Endodermal cell (in vitro differentiated cells): ENCODE measurements at regions not wholly inside any gene's neighbourhood (a gene's known extent, or its start where the extent isn't known, plus 50 kb on each side); places are given as distances from the start of the nearest gene placed in this dataset.

Source experiments
- DNase-seq: peaks from one replicate; pipeline ENCODE4 v3.0.0-alpha.2; 2017
- H3K27ac ChIP-seq: 2 replicates; pipeline ENCODE4 v1.5.1; 2013; ENCODE audit warnings: mild to moderate bottlenecking, low read depth, low read length, moderate library complexity
- H3K27me3 ChIP-seq: 2 replicates; pipeline ENCODE4 v1.6.1; 2013; ENCODE audit warnings: mild to moderate bottlenecking, low read length, moderate library complexity; ENCODE audit not compliant: insufficient read depth, control insufficient read depth, poor library complexity, severe bottlenecking
- H3K36me3 ChIP-seq: 2 replicates; pipeline ENCODE4 v1.7.0; 2013; ENCODE audit warnings: mild to moderate bottlenecking, low read length, moderate library complexity; ENCODE audit not compliant: control insufficient read depth, insufficient read depth
- H3K4me1 ChIP-seq: one replicate; pipeline ENCODE4 v1.7.0; 2013; ENCODE audit warnings: low read length; ENCODE audit not compliant: control insufficient read depth, insufficient read depth
- H3K4me3 ChIP-seq: 2 replicates; pipeline ENCODE4 v1.5.1; 2013; ENCODE audit warnings: mild to moderate bottlenecking, low read length, moderate library complexity
- H3K9ac ChIP-seq: 2 replicates; pipeline ENCODE4 v1.6.1; 2013; ENCODE audit warnings: mild to moderate bottlenecking, low read length, moderate library complexity; ENCODE audit not compliant: poor library complexity, severe bottlenecking; ENCODE audit errors: extremely low read depth
- H3K9me3 ChIP-seq: 2 replicates; pipeline ENCODE4 v1.6.1; 2013; ENCODE audit warnings: mild to moderate bottlenecking, low read length, moderate library complexity; ENCODE audit not compliant: control insufficient read depth
- H3K27ac Mint-ChIP-seq: 2 replicates; pipeline ENCODE4 v1.8.0; 2020; ENCODE audit warnings: mixed read lengths
- H3K27me3 Mint-ChIP-seq: 2 replicates; pipeline ENCODE4 v1.8.0; 2021; ENCODE audit warnings: mild to moderate bottlenecking, mixed read lengths; ENCODE audit not compliant: insufficient read depth
- H3K36me3 Mint-ChIP-seq: 2 replicates; pipeline ENCODE4 v1.8.0; 2020; ENCODE audit warnings: low read depth, mixed read lengths
- H3K4me1 Mint-ChIP-seq: 2 replicates; pipeline ENCODE4 v1.8.0; 2020; ENCODE audit warnings: mixed read lengths
- H3K4me3 Mint-ChIP-seq: 2 replicates; pipeline ENCODE4 v1.8.0; 2020; ENCODE audit warnings: mild to moderate bottlenecking, moderate library complexity, mixed read lengths
- H3K9me3 Mint-ChIP-seq: 2 replicates; pipeline ENCODE4 v1.8.0; 2020; ENCODE audit warnings: mild to moderate bottlenecking, mixed read lengths
- whole genome bisulfite sequencing, 2 experiments: methylation state at CpG; one replicate each; pipeline versions ENCODE4 v1.1.5 to v1.1.7; 2013; ENCODE audit warnings: missing lambda C conversion rate in 2 of 2, mixed read lengths in 1 of 2; ENCODE audit not compliant: insufficient coverage in 1 of 2, insufficient read length in 1 of 2; 5-methylcytosine and 5-hydroxymethylcytosine counted together
- TF ChIP-seq, protein P1 (sequence below): fragments of 200-600 bp; sonication (generic); conservative IDR thresholded peaks from 2 replicates; pipeline ENCODE4 v1.5.0; 2021; ENCODE audit warnings: antibody characterized with exemption, mild to moderate bottlenecking

DNA sequence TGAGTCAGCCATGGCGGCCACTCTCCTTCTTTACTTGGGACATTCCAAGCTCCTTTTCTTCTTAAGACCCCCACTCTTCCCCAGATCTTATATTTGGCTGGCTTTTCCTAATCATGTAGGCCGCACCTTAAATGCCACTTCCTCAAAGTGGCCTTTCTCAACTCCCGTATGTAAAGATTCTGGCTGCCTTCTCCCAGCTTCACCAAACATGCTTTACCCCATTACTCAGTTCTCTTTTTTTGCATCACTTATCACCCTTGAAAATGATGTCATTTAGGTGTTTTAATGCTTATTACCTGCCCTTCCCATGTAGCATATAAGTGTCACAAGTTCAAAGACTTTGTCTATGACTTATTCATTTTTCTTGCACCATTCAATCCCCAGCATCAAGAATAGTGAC is 810.1 kb upstream of the CELF2 start:
- Histone ChIP-seq H3K4me3 (no peak overlapping the region), H3K9me3 (peaks cover 32% of the 10 kb centered on the region), H3K4me1 (no peaks in the 10 kb centered on the region), H3K27me3 (no peaks in the 10 kb centered on the region), H3K36me3 (no peaks in the 10 kb centered on the region), H3K27ac (no peak overlapping the region), H3K9ac (no peak overlapping the region)
- no peak for DNase-seq
- H3K9me3 Mint-ChIP-seq: peaks cover 19% of the 10 kb centered on the region
- 92 to 100% methylated on average over 1 to 3 of the region's 3 CpGs for WGBS, 2 experiments
- no peak overlapping the region for H3K27ac Mint-ChIP-seq
- H3K4me3 Mint-ChIP-seq: no peak overlapping the region
- H3K4me1 Mint-ChIP-seq: no peaks in the 10 kb centered on the region
- no peaks in the 10 kb centered on the region for H3K36me3 Mint-ChIP-seq
- no peaks in the 10 kb centered on the region for H3K27me3 Mint-ChIP-seq
- TF ChIP-seq, protein P1, sequence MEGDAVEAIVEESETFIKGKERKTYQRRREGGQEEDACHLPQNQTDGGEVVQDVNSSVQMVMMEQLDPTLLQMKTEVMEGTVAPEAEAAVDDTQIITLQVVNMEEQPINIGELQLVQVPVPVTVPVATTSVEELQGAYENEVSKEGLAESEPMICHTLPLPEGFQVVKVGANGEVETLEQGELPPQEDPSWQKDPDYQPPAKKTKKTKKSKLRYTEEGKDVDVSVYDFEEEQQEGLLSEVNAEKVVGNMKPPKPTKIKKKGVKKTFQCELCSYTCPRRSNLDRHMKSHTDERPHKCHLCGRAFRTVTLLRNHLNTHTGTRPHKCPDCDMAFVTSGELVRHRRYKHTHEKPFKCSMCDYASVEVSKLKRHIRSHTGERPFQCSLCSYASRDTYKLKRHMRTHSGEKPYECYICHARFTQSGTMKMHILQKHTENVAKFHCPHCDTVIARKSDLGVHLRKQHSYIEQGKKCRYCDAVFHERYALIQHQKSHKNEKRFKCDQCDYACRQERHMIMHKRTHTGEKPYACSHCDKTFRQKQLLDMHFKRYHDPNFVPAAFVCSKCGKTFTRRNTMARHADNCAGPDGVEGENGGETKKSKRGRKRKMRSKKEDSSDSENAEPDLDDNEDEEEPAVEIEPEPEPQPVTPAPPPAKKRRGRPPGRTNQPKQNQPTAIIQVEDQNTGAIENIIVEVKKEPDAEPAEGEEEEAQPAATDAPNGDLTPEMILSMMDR: no peak

DNA sequence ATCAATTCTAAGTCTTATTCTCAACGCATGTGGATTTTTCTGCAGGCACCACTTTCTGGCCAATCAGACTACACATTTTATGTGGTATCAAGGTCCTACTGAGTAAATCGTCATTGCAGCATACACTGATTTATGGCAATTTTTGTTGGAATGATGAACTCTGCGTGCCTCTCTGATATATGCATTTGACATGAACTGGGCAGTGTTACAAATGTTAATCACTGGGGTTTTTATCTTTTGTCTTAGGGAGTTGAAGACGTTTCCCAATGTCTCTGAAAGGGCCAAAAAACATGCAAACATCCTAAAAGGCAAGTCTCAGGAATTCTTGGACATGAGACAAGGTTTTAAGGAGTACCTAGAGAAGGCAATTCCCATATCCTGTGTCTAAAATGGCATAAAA is 809.5 kb upstream of the CELF2 start:
- H3K36me3 Mint-ChIP-seq: no peaks in the 10 kb centered on the region
- no peak overlapping the region for H3K27ac Mint-ChIP-seq
- H3K4me3 ChIP-seq: no peak overlapping the region
- no peaks in the 10 kb centered on the region for H3K4me1 ChIP-seq
- peaks cover 13% of the 10 kb centered on the region for H3K9me3 Mint-ChIP-seq
- H3K27me3 Mint-ChIP-seq: no peaks in the 10 kb centered on the region
- TF ChIP-seq, protein P1: no peak
- peaks cover 27% of the 10 kb centered on the region for H3K9me3 ChIP-seq
- H3K27me3 ChIP-seq: no peaks in the 10 kb centered on the region
- no peaks in the 10 kb centered on the region for H3K36me3 ChIP-seq
- no peaks in the 10 kb centered on the region for H3K4me1 Mint-ChIP-seq
- H3K9ac ChIP-seq: no peak overlapping the region
- DNase-seq: no peak
- WGBS, 2 experiments: 88 to 98% methylated on average over 4 of the region's 4 CpGs
- H3K4me3 Mint-ChIP-seq: no peak overlapping the region
- no peak overlapping the region for H3K27ac ChIP-seq

DNA sequence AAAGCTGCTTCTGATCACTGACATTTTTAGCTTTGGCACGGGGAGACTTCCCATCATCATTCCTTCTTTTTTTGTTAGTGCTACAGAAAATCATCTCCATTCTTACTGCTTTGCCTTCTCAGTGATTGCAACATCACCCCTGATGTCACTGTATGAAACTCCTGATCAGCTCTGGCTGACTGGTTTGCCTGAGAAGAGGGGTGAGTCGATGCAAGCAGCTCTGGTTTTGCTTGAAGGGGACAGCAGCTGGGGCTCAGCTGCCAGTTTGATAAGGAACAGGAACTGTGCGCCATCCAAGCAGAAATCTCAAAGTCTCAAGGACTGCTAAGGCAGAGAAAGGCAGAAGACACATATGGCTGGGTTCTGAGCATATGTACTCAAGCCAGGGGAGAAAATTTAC is 808.5 kb upstream of the CELF2 start:
- Mint-ChIP-seq H3K9me3 (peaks cover 7% of the 10 kb centered on the region), H3K4me3 (no peak overlapping the region), H3K27ac (no peak overlapping the region), H3K4me1 (peaks cover 6% of the 10 kb centered on the region), H3K36me3 (no peaks in the 10 kb centered on the region), H3K27me3 (no peaks in the 10 kb centered on the region)
- TF ChIP-seq, protein P1: no peak
- Histone ChIP-seq H3K36me3 (no peaks in the 10 kb centered on the region), H3K4me1 (no peaks in the 10 kb centered on the region), H3K9me3 (peaks cover 17% of the 10 kb centered on the region), H3K27me3 (no peaks in the 10 kb centered on the region), H3K4me3 (no peak overlapping the region), H3K9ac (no peak overlapping the region), H3K27ac (no peak overlapping the region)
- no peak for DNase-seq
- 92 to 94% methylated on average over 2 to 3 of the region's 3 CpGs for WGBS, 2 experiments
